Liver (tissue), 8 donors: ENCODE measurements at regions not wholly inside any gene's neighbourhood (a gene's known extent, or its start where the extent isn't known, plus 50 kb on each side); places are given as distances from the start of the nearest gene placed in this dataset.
A peak's percentile ranks its signal among the peaks of the same experiment; 100 is the strongest.

Experiments used
- DNase-seq: peaks from one replicate; pipeline ENCODE4 v3.0.0-alpha.2; 2017; ENCODE audit warnings: low spot score
- H3K27ac ChIP-seq, 2 donors: one replicate each; pipeline ENCODE4 v1.7.0; 2013; ENCODE audit warnings: inconsistent platforms in 2 of 2, low read length in 2 of 2, control low read depth in 1 of 2, low read depth in 1 of 2, mild to moderate bottlenecking in 1 of 2
- H3K27me3 ChIP-seq, 4 donors: one replicate each; pipeline versions ENCODE4 v1.6.1 to v1.7.0; 2013; ENCODE audit warnings: low read length in 3 of 4, inconsistent platforms in 1 of 4, mild to moderate bottlenecking in 1 of 4, moderate library complexity in 1 of 4; ENCODE audit not compliant: control insufficient read depth in 4 of 4, insufficient read depth in 4 of 4
- H3K36me3 ChIP-seq, 4 donors: one replicate each; pipeline versions ENCODE4 v1.6.1 to v1.7.0; 2013; ENCODE audit warnings: low read length in 3 of 4, mild to moderate bottlenecking in 3 of 4, low read depth in 1 of 4, moderate library complexity in 1 of 4; ENCODE audit not compliant: control insufficient read depth in 4 of 4, insufficient read depth in 3 of 4
- H3K4me1 ChIP-seq, 4 donors: one replicate each; pipeline versions ENCODE4 v1.6.1 to v1.7.0; 2013; ENCODE audit warnings: low read length in 3 of 4, mild to moderate bottlenecking in 3 of 4, moderate library complexity in 1 of 4; ENCODE audit not compliant: control insufficient read depth in 4 of 4, insufficient read depth in 4 of 4
- H3K4me3 ChIP-seq, 3 donors: one replicate each; pipeline versions ENCODE4 v1.6.1 to v1.7.0; 2013; ENCODE audit warnings: low read length in 3 of 3, control low read depth in 1 of 3, low read depth in 1 of 3, mild to moderate bottlenecking in 1 of 3
- H3K9ac ChIP-seq, 2 donors: one replicate each; pipeline ENCODE4 v1.7.0; 2013; ENCODE audit warnings: low read length in 2 of 2, mild to moderate bottlenecking in 2 of 2, moderate library complexity in 2 of 2, control low read depth in 1 of 2, low read depth in 1 of 2
- H3K9me3 ChIP-seq, 4 donors: one replicate each; pipeline versions ENCODE4 v1.6.1 to v1.7.0; 2013; ENCODE audit warnings: low read length in 3 of 4; ENCODE audit not compliant: control insufficient read depth in 4 of 4
- EGR1 ChIP-seq, 2 donors: IDR thresholded peaks; 2 replicates each; pipeline ENCODE4 v1.6.1; 2016 to 2018; ENCODE audit warnings: antibody characterized with exemption in 2 of 2, low read depth in 2 of 2
- FOXA1 ChIP-seq: IDR thresholded peaks from 2 replicates; pipeline ENCODE4 v1.6.1; 2016; ENCODE audit warnings: antibody characterized with exemption
- FOXA2 ChIP-seq: IDR thresholded peaks from 2 replicates; pipeline ENCODE4 v1.6.1; 2016; ENCODE audit warnings: antibody characterized with exemption
- HNF4A ChIP-seq, 2 donors: conservative IDR thresholded peaks; 2 replicates each; pipeline ENCODE4 v1.6.1; 2016; ENCODE audit warnings: antibody characterized with exemption in 2 of 2, mild to moderate bottlenecking in 2 of 2
- JUND ChIP-seq, 2 donors: IDR thresholded peaks; 2 replicates each; pipeline ENCODE4 v1.6.1; 2016; ENCODE audit warnings: antibody characterized with exemption in 2 of 2
- NR2F2 ChIP-seq: IDR thresholded peaks from 2 replicates; pipeline ENCODE4 v1.6.1; 2016; ENCODE audit warnings: antibody characterized with exemption
- RAD21 ChIP-seq, 2 donors: IDR thresholded peaks; 2 replicates each; pipeline ENCODE4 v1.6.1; 2016; ENCODE audit warnings: antibody characterized with exemption in 2 of 2, mild to moderate bottlenecking in 2 of 2
- SP1 ChIP-seq: IDR thresholded peaks from 2 replicates; pipeline ENCODE4 v1.6.1; 2018; ENCODE audit warnings: antibody characterized with exemption, mild to moderate bottlenecking
- TAF1 ChIP-seq: conservative IDR thresholded peaks from 2 replicates; pipeline ENCODE4 v1.6.1; 2016; ENCODE audit warnings: antibody characterized with exemption, mild to moderate bottlenecking
- WGBS: extraction: QIAGEN DNeasy Blood & Tissue Kit; methylation state at CpG from one replicate; pipeline ENCODE4 v1.1.7; 2013; 5-methylcytosine and 5-hydroxymethylcytosine counted together
- TF ChIP-seq, protein P1 (sequence below): IDR thresholded peaks from 2 replicates; pipeline ENCODE4 v1.6.1; 2016; ENCODE audit warnings: antibody characterized with exemption
- TF ChIP-seq, protein P2 (sequence below): IDR thresholded peaks from 2 replicates; pipeline ENCODE4 v1.6.1; 2016; ENCODE audit warnings: antibody characterized with exemption
- TF ChIP-seq, protein P3 (sequence below): IDR thresholded peaks from 2 replicates; pipeline ENCODE4 v1.6.1; 2016; ENCODE audit warnings: antibody characterized with exemption
- TF ChIP-seq, protein P4 (sequence below): IDR thresholded peaks from 2 replicates; pipeline ENCODE4 v1.6.1; 2016; ENCODE audit warnings: antibody characterized with exemption, mild to moderate bottlenecking
- TF ChIP-seq, protein P5 (sequence below): fragments of 150-350 bp; IDR thresholded peaks from 2 replicates; pipeline ENCODE4 v1.5.1; 2017; ENCODE audit warnings: improper control_type of control experiment, low read depth, low read length; ENCODE audit not compliant: missing input control
- donor health status: healthy.
- donor health status: healthy.
- donor health status: healthy.
- donor health status: healthy.
- donor health status: healthy.

DNA sequence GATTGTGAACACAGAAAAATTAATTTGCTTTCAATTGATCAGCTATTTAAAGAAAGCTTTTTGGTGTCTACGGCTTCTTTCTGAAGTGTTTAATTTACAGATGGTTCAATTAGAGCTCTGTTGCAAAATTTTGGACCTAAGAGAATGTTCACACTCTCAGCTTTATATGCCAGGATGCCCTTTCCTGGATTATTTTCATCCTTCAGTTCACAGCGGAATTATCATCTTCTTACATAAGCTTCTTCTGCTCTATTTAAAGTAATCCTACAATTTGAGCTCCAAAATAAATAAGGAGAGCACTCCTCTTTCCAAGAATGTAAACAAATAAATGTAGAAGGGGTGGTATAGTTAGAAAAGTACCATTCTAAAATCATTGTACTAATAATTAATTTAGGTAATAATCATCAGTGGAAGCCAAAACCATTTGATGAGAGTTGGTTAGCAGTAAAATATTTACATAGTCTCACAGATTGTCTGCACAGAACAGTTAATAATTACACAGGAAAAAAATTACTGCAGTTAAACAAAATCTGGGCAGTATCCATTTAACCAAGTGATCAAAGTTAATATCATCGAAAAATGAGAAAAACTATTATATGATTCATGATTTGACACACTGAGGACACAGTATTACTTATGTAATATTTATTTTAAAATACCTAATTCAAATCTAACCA is 298.0 kb upstream of the TMEM229A start:
- Histone ChIP-seq H3K9me3 (no peaks in the 10 kb centered on the region), H3K9ac (no peak overlapping the region)
- WGBS: 43% methylated on average over 3 of the region's 3 CpGs

DNA sequence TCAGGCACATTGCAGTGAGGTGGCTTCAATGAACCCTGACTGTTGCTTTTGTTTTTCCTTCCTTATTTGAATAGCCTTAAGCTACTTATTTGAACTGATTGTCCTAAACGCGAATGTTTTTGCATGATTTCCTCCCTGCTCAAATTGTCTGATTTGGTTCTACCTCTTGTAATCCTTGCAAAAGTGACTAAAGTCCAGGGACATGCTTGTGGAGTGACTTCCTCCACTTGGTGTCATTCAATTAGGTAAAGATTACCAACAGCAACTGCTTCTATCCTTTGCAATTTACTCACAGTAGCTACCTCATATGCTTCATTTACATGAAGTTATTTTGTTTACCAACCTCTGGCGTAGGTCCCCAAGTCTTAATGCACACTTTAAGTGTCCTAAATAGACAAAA is 295.9 kb upstream of the TMEM229A start:
- Histone ChIP-seq H3K36me3 (no peaks in the 10 kb centered on the region), H3K27ac (no peak overlapping the region), H3K4me3 (no peak overlapping the region), H3K4me1 (peaks cover 0 to 6% (median 0%) of the 10 kb centered on the region in 4 donors), H3K9me3 (no peaks in the 10 kb centered on the region), H3K9ac (no peak overlapping the region), H3K27me3 (no peaks in the 10 kb centered on the region)
- WGBS: 29% methylated on average over 3 of the region's 3 CpGs
- TF ChIP-seq, protein P1, sequence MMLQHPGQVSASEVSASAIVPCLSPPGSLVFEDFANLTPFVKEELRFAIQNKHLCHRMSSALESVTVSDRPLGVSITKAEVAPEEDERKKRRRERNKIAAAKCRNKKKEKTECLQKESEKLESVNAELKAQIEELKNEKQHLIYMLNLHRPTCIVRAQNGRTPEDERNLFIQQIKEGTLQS: no peak
- TF ChIP-seq EGR1 (IDR thresholded peaks at IDR 0.05; ENCODE audit: low read depth in 2 of 2): no peak
- TF ChIP-seq HNF4A (conservative IDR thresholded peaks at IDR 0.05): peak in 1 of 2 donors; percentile 34
- no peak for TF ChIP-seq RAD21 (IDR thresholded peaks at IDR 0.05)
- TF ChIP-seq FOXA1: no peak
- no peak for DNase-seq

More for the DNA sequence above, 298.0 kb upstream of the TMEM229A start:
- Histone ChIP-seq H3K4me1 (peaks cover 0 to 6% (median 0%) of the 10 kb centered on the region in 4 donors), H3K27me3 (no peaks in the 10 kb centered on the region), H3K4me3 (no peak overlapping the region), H3K36me3 (no peaks in the 10 kb centered on the region), H3K27ac (no peak overlapping the region)
- TF ChIP-seq SP1 (no peak), NR2F2 (no peak), HNF4A (conservative IDR thresholded peaks at IDR 0.05) (no peak)
- TF ChIP-seq, protein P2, sequence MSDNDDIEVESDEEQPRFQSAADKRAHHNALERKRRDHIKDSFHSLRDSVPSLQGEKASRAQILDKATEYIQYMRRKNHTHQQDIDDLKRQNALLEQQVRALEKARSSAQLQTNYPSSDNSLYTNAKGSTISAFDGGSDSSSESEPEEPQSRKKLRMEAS: no peak
- TF ChIP-seq, protein P3, sequence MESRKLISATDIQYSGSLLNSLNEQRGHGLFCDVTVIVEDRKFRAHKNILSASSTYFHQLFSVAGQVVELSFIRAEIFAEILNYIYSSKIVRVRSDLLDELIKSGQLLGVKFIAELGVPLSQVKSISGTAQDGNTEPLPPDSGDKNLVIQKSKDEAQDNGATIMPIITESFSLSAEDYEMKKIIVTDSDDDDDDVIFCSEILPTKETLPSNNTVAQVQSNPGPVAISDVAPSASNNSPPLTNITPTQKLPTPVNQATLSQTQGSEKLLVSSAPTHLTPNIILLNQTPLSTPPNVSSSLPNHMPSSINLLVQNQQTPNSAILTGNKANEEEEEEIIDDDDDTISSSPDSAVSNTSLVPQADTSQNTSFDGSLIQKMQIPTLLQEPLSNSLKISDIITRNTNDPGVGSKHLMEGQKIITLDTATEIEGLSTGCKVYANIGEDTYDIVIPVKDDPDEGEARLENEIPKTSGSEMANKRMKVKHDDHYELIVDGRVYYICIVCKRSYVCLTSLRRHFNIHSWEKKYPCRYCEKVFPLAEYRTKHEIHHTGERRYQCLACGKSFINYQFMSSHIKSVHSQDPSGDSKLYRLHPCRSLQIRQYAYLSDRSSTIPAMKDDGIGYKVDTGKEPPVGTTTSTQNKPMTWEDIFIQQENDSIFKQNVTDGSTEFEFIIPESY: no peak
- DNase-seq: no peak

DNA sequence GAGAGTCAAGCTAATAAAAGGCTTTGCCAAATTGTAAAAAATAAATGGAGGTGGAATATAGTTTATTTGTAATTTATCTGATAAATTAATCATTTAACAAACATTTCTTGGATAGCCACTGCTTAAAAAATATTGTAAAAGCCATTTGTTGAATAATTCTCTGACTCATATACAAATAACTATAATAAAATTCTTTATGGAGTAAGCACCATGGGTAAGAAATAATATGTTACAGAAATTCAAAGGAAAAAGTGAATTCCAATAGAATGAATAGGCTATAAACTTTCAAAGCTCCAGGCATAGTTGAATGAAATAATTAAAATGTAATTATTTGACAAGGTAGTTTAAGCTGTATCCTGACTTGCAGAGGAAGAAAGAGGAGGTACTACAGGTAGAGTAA is 291.4 kb upstream of the TMEM229A start:
- Histone ChIP-seq H3K9me3 (no peaks in the 10 kb centered on the region), H3K9ac (no peak overlapping the region), H3K27ac (no peak overlapping the region), H3K4me1 (no peaks in the 10 kb centered on the region), H3K36me3 (no peaks in the 10 kb centered on the region), H3K4me3 (no peak overlapping the region), H3K27me3 (no peaks in the 10 kb centered on the region)
- TF ChIP-seq JUND (IDR thresholded peaks at IDR 0.05) (no peak), SP1 (no peak), FOXA1 (no peak), EGR1 (IDR thresholded peaks at IDR 0.05; ENCODE audit: low read depth in 2 of 2) (no peak), FOXA2 (no peak), TAF1 (no peak), RAD21 (IDR thresholded peaks at IDR 0.05) (no peak), NR2F2 (no peak)
- TF ChIP-seq, protein P2: no peak
- TF ChIP-seq, protein P4, sequence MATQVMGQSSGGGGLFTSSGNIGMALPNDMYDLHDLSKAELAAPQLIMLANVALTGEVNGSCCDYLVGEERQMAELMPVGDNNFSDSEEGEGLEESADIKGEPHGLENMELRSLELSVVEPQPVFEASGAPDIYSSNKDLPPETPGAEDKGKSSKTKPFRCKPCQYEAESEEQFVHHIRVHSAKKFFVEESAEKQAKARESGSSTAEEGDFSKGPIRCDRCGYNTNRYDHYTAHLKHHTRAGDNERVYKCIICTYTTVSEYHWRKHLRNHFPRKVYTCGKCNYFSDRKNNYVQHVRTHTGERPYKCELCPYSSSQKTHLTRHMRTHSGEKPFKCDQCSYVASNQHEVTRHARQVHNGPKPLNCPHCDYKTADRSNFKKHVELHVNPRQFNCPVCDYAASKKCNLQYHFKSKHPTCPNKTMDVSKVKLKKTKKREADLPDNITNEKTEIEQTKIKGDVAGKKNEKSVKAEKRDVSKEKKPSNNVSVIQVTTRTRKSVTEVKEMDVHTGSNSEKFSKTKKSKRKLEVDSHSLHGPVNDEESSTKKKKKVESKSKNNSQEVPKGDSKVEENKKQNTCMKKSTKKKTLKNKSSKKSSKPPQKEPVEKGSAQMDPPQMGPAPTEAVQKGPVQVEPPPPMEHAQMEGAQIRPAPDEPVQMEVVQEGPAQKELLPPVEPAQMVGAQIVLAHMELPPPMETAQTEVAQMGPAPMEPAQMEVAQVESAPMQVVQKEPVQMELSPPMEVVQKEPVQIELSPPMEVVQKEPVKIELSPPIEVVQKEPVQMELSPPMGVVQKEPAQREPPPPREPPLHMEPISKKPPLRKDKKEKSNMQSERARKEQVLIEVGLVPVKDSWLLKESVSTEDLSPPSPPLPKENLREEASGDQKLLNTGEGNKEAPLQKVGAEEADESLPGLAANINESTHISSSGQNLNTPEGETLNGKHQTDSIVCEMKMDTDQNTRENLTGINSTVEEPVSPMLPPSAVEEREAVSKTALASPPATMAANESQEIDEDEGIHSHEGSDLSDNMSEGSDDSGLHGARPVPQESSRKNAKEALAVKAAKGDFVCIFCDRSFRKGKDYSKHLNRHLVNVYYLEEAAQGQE: no peak
- TF ChIP-seq, protein P5, sequence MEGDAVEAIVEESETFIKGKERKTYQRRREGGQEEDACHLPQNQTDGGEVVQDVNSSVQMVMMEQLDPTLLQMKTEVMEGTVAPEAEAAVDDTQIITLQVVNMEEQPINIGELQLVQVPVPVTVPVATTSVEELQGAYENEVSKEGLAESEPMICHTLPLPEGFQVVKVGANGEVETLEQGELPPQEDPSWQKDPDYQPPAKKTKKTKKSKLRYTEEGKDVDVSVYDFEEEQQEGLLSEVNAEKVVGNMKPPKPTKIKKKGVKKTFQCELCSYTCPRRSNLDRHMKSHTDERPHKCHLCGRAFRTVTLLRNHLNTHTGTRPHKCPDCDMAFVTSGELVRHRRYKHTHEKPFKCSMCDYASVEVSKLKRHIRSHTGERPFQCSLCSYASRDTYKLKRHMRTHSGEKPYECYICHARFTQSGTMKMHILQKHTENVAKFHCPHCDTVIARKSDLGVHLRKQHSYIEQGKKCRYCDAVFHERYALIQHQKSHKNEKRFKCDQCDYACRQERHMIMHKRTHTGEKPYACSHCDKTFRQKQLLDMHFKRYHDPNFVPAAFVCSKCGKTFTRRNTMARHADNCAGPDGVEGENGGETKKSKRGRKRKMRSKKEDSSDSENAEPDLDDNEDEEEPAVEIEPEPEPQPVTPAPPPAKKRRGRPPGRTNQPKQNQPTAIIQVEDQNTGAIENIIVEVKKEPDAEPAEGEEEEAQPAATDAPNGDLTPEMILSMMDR: no peak
- no peak for DNase-seq
